ENCODE measurements at regions not wholly inside any gene's neighbourhood (a gene's known extent, or its start where the extent isn't known, plus 50 kb on each side); places are given as distances from the start of the nearest gene placed in this dataset.

GRCh38 chr9:118094387-118094786 is 390.2 kb downstream of the TLR4 start:
- TF ChIP-seq CTCF (IDR thresholded peaks at IDR 0.05) (no peak), E2F5 (CRISPR knock-in tag; IDR thresholded peaks at IDR 0.05) (no peak), JUN (CRISPR knock-in tag; IDR thresholded peaks at IDR 0.05) (no peak), MAX (CRISPR knock-in tag; IDR thresholded peaks at IDR 0.05) (no peak), FOXJ3 (CRISPR knock-in tag; IDR thresholded peaks at IDR 0.05; ENCODE audit: borderline replicate concordance) (no peak), SP1 (CRISPR knock-in tag; conservative IDR thresholded peaks at IDR 0.05) (no peak), ZSCAN18 (CRISPR knock-in tag; IDR thresholded peaks at IDR 0.05) (no peak)

All from WTC11 (cell line).